HG03066 (cell line): ENCODE measurements at regions not wholly inside any gene's neighbourhood (a gene's known extent, or its start where the extent isn't known, plus 50 kb on each side); places are given as distances from the start of the nearest gene placed in this dataset.
"Not testable (repeated sequence)": the region's sequence is repeated elsewhere in the genome, so short reads cannot be mapped to it uniquely, and the experiment has no call there.

ENCODE experiments used
- ATAC-seq: cut with Tn5 transposase; IDR thresholded peaks from one replicate; pipeline ENCODE4 v1.9.1; 2021; ENCODE audit warnings: low read depth; ENCODE audit not compliant: unreplicated experiment

DNA sequence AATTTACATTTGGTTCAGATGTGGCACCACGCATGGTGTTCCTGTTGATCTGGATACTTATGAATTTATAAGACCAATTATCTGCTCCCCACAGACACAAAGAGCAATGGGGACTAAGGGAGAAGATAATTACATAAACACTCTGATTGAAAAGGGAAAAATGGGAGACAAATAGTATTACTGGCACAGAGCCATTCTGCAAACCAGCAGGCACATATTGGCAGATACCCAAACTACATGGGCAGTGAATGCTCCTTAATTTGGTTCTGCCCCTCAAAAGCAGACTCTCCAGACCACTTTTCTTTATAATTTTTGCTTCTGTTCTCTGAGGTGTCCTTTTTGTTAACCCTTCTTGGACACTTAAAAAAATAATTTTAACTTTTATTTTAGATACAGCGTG lies 1674.2 kb downstream of the PCDH9 start:
- ATAC-seq, result no peak

DNA sequence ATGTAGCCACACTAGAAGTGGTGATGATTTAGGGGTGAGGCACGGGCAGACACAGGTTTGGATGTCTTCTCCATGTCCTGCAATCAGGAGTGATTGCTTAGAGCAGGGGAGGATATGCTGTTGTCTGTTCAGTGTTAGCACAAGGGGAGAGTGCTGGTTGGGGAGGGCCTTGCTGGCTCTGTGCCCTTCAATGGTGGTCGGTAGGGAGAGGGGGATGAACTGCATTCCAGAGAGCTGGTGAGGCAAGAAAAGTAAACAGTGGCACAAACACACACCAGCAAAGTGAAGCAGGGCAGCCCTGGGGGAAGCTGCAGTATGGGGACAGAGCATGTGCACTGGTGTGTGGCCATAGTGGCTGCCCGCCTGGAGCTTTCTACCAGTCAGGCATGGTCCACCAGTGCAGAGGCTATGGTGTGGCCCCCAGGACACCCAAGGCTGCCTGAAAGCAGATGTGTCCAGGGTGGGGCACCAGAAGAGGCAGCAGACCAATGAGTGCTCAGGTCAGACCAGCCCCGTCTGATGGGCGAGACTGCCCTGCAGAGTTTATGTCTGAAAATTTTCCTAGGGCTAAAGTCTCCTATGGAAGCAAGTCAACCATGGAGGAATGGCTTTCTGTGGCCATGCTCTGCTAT lies 1676.9 kb downstream of the PCDH9 start:
- ATAC-seq, result no peak

DNA sequence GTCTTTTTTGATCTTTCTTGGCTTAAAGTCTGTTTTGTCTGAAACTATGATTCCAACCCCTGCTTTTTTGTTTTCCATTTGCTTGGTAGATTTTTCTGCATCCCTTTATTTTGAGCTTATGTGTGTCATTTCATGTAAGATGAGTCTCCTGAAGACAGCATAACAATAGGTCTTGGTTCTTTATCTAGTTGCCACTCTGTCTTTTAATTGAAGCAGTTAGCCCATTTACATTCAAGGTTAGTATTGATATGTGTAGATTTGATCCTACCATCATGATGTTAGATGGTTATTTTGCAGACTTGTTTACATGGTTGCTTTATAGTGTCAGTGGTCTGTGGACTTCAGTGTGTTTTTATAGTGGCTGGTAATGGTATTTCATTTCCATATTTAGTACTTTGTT lies 1678.9 kb downstream of the PCDH9 start:
- ATAC-seq, result no peak

DNA sequence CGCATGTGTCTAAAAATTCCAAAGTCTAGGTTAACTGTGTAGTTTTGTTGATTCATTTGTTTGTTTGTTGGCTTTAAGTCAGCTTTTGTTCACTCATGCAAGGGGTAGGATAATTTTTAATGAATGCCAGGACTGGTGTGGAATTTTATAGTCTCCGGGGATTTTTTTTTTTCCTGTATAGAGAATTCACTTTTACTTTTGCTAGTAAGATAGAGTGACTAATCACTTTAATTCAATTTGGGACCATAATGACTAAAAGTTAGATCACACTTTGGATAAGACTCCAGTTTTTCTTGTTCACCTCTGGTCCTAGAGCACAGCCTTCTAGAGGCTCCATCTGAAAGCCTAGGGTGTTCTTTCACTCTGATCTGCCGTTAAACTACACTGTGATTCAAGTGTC lies 1690.0 kb downstream of the PCDH9 start:
- no peak for ATAC-seq

DNA sequence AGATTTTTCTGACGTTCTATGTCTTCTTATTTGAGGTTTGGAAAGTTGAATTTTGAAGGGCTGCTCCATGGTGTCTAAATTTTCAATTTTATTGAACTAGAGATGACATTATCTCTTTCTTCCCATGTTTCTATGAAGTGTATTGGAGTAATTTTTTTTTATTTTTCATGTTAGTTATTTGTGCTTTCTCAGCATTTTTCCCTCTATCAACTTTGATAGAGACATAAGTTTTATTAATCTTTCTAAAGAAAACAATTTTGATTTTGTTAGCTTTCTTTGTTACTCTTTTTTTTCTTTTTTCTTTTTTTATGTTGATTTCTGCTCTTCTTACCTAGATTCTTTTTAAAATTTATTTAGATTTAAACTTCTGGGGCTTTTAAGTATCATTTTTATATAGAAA lies 1694.8 kb downstream of the PCDH9 start:
- ATAC-seq, result no peak

DNA sequence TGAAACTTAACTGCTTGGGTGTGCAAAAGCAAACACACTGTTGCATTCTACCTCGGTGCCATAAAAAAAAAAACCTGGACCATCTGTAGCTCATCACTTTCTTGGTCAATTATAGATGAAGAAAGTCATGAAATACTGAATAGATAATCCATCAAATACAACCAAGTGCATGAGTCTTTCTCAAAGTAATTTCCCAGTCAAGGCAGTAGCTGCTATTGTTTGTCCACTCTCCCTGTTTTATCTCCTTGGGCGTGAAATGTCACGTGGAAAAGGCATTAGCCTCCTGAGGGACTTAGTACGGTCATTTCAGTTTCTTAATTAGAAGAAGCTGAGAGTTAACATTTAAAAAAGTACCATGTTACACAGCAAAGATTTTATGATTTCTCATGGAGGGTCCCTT lies 1697.9 kb downstream of the PCDH9 start:
- ATAC-seq, result no peak

DNA sequence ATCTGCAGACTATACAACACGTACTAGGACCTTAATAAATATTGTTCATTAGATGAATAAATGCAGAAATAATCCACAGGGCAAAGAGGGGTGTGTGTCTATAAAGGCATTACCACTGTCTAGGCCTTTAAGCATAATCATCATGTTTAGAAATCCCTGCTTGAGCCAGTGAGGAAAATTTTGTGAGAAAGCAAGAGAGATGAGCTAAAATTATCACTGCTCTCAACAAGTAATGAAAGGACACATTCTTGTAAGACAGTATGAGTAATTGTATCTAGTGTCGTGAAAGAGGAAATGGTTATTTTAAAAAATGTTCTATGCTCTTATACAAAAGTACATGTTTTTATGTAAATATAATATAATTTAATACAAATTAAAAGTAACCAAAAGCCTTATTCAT lies 1699.4 kb downstream of the PCDH9 start:
- ATAC-seq, result no peak

DNA sequence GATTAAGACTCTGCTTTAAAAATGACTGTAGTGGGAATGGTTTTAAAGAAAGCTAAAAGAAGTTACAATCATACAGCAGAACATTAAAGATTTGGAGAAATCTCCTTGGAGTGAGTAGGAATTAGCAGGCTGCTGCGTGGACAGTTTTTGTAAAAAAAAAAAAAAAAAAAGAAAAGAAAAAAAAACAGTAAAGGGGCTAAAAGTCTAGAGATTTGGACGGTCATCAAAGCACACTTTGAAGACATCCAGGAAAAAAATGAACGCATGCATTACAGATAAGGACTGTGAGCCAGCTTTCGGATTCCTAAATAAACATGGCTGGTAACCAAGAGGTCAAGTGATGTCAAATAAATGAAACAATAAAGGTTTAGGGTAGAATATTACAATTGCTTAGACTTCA lies 1700.6 kb downstream of the PCDH9 start:
- ATAC-seq, result no peak

DNA sequence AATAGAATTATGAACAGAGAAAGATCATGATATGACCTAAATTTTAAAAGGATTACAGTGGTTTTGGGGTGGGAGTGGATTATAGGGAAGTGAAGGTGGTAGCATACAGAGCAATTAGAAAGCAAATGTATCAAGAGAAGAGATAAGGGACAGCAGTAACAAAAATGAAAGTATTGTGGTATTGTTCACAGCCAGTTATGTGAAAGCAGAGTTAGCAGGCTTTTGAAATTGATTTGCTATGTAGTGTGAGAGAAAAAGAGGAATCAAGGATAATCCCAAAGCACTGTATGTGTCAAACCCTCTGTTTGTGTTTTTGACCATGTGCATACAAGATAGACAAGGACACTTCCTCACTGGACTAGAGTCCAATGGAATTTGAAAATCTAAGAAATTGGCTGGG lies 1721.4 kb downstream of the PCDH9 start:
- no peak for ATAC-seq

DNA sequence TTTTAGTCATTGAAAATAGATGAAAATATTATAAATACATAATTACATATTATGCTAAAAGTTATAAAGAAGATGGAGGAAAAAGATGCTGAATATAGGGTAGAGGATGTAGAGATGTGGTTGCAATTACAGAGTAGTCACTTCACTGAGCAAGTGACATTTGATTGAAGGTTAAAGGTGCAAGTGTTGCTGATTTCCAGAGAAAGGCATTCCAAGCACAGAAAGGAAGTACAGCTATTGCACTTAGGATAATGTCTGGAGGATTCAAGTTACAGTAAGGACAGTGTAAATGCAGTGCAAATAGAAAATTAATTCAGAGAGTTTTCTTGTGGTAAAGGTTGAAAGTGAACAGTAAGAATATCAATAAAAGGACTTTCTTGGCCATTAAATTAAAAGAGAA lies 1721.8 kb downstream of the PCDH9 start:
- ATAC-seq, result no peak

DNA sequence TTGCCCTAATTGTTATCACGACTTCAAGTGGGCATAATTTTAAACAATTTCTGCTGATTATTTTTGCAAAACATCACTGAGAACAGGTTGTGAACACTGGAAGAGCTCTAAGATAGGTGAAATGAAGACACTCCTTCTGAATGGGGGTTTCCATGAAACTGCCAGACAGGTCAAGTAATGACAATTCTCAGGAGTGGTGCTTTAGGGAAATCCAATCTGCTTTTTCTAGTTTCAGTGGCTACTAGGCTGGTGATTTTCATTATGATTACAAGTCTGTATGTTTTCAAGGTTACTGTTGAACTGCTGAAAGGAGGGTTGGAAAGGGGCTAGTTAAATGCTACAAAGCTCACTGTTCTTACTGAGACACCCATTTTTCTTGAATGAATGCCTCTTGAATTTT lies 1724.2 kb downstream of the PCDH9 start:
- ATAC-seq, result no peak

DNA sequence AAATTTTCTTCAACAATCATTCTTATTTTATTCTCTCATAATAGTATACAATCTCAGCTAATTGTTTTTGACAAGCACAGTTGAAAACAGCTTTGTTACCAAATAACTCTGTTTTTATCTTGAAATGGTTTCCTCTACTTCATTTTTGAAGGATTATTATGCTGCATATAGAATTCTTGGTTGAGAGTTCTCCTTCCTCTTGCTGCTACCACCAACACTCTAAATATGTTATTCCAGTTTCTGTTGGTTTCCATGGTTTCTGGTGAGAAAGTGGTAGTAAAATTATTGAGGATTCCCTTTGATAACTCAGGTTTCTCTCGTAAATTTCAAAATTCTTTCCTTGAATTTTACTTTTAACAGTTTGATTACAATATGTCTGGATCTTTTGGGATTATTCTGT lies 1725.9 kb downstream of the PCDH9 start:
- no peak for ATAC-seq

DNA sequence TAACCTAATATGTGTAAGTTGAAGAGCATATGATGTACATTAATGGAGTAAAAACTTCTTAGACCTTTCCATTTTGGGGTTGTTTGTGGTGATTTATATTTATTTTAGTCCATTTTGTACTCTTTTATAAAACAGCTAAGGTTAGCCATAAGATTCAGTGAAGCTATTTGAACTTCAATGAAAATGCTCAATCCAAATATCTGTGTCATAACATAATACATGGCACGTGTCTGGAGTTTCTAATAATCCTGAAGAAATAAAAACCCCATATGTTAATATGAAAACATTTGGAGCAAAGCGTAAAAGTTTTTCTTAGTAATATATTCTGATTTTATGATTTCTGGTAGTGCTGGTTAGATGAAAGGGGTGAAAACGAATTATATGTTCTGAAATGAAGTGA lies 1729.7 kb downstream of the PCDH9 start:
- no peak for ATAC-seq

DNA sequence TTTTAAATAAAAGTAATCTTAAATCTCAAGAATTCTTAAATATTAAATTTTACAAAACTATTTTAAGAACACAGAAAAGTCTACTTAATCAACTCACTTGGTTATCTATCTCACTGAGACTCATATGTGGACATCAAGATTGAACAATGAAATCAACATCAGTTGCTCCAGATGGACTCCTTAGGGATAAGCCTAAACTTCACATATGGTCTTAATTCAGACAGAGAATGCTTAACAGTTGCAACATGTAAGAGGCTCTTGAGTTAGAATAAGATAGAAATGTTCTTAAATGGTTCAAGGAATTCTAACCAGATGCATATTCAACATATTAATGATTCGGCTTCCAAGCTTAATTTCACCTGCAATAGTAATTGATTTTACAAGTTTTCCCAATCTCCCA lies 1730.9 kb downstream of the PCDH9 start:
- no peak for ATAC-seq

DNA sequence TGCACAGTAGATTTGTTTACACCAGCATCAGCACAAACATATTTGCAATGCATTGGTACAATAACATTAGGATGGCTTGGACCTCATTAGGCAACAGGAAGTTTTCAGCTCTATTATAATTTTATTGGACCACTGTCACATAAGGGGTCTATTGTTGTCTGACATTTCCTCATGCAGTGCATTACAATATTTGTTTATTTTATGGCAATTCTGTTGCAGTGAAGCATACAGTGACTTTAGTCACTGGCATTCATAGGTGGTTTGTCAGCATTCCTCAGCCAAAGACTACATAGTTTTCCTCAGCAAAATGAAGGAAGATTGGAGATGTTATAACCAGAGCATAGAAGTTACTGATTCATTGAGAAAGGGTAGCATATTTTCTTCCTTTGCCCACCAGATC lies 1732.9 kb downstream of the PCDH9 start:
- no peak for ATAC-seq

DNA sequence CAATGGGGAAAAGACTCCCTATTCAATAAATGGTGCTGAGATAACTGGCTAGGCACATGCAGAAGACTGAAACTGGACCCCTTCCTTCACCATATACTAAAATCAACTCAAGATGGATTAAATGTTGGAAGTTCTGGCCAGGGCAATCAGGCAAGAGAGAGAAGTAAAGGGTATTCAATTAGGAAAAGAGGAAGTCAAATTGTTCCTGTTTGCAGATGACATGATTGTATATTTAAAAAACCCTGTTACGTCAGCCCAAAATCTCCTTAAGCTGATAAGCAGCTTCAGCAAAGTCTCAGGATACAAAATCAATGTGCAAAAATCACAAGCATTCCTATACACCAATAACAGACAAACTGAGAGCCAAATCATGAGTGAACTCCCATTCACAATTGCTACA lies 1739.4 kb downstream of the PCDH9 start:
- not testable (repeated sequence) for ATAC-seq

DNA sequence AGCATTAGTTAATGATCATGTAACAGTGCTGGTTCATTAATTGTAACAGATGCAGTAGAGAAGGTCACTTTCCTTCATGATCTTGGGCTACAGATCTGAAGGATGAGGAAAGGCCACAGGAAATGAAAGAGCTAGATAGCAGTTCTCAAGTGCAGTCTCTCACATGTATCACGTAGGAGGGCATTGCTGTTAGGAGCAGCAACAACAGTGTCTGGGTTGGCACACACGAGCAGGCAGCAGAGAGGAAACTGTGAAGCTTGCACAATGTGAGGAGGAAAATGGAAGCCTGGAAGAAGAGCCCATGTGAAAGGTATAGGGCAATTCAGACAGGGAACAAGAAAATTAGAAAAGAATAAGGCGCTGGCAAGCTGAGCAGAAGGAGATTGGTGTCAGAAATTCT lies 1741.5 kb downstream of the PCDH9 start:
- no peak for ATAC-seq

DNA sequence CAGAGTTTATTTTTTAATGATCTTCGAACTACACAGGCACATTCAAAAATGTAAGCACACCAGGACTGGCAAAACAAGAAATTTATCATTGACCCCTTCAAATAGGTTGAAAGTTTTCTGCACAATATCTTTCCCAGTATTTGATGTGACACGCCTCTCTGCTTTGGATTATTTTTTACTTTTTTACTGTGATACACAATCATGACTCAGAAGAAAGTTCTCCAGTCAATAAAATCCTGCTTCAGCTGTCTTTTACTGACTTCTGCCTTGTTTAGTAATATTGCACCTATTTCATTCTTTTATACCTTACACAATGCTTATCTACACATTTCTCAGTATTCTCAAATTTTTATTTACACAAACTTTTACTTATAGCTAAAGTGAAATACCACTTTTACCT lies 1750.4 kb downstream of the PCDH9 start:
- ATAC-seq, result no peak

DNA sequence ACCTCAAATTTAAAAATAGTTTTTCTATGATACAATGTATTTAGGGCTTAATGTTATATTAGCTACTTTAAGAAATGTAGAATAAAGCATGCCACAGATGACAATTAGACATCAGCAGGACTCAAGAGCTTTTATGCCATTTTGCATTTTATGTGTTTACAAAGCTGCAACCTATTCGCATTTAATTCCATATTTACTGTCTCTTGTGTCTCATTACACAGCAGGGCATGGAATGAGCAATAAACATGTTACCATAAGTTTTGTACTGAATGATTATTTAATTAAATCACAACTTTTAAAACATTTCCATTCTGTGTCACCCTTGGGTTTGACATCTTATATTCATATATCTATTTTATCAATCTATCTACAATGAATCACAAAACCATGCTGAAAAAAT lies 1756.9 kb downstream of the PCDH9 start:
- ATAC-seq, result no peak

DNA sequence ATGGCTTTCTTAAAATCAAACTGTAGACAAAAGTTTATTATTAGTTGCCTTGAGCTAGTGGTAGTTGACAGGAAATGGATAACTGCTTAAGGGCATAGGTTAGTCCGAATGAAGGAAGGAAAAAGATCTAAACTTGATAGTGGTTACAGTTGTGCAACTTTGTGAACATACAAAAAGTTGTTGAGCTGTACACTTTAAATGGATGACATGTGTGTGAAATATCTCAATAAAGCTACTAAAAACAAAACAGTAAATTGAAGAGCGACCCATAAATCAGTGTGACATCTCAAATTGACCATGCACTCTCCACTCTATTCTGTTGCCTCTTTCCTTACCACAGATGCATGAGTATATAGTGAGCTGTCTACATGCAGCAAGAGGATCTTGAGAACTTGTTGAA lies 1757.8 kb downstream of the PCDH9 start:
- no peak for ATAC-seq

DNA sequence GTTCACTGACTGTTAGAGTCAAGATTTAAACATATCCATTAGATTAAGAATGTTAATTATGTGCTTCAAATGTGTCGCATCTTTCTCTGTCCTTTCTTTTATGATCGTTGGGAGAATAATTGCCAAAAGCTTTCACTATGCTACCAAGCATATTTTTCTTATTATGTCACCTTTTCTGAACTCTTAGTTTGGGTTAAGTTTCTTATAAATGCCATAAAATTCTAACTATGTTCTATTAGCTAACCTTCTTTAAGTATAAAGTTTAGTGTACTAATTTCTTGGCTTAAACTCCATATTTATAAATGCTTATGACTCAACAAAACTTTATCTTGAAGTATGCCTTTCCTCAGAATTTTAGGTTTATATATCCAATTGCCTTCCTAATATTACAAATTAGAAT lies 1759.4 kb downstream of the PCDH9 start:
- no peak for ATAC-seq

DNA sequence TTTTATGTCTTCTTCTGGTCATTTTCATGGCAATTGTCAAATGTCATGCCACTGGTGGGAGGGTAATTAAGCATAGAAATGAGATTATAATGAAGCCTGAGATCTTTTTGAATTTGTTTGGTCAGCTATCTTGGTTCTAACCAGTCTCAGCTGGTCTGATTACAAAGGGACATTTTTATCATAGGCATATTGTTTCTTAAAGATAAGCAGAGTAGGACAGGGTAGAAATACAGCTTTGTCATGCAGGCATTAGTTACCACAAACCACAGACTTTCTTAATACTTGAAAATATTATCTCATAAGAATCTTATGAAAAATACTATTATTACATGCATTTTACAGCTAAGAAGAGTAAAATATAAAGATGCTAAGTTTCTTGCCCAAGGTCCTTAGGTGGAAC lies 1761.5 kb downstream of the PCDH9 start:
- no peak for ATAC-seq

DNA sequence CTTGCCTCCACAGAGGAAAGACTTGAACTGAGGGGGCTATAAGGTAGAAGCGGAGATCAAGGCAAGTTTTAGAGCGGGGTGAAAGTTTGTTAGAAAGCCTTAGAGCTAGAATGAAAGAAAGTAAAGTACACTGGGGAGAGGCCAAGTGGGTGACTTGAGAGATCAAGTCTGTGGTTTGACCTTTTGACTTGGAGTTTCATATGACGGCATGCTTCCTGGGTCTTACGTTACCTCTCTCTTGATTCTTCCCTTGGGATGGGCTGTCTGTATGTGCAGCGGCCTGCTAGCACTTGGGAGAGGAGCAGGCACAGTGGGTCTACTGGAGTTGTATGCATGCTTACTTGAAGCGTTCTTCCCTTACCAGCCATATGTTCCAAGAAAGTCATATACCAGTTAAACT lies 1768.5 kb downstream of the PCDH9 start:
- no peak for ATAC-seq
